H1 (cell line): ENCODE measurements at regions not wholly inside any gene's neighbourhood (a gene's known extent, or its start where the extent isn't known, plus 50 kb on each side); places are given as distances from the start of the nearest gene placed in this dataset.

ENCODE experiments used
- CTCF ChIA-PET: fragments of 300-600 bp; sonication (Branson Sonifier 250); formaldehyde crosslinking; loops from one replicate; lab custom pipeline; 2021; ENCODE audit not compliant: partially characterized antibody; lab: Charles Lee
- POLR2A ChIA-PET: fragments of 300-600 bp; sonication (Branson Sonifier 250); formaldehyde crosslinking; loops from one replicate; lab custom pipeline; 2021; ENCODE audit warnings: inconsistent platforms; ENCODE audit not compliant: partially characterized antibody; lab: Charles Lee
- DNase-seq, 2 experiments: peaks; one replicate each; pipeline versions ENCODE4 v3.0.0 to v3.0.0-alpha.2; 2010 to 2022; ENCODE audit warnings: low spot score in 2 of 2, low read depth in 1 of 2, mixed read lengths in 1 of 2
- FAIRE-seq: peaks from 2 replicates; lab custom pipeline; 2011; peaks lifted over from hg19 to GRCh38; lab: Jason Lieb, UNC
- H2AFZ ChIP-seq: 2 replicates; pipeline ENCODE4 v1.8.1; 2012; ENCODE audit warnings: low read length, inconsistent platforms
- H2AK5ac ChIP-seq: 2 replicates; pipeline ENCODE4 v1.6.1; 2013; ENCODE audit warnings: low read depth, low read length
- H2BK120ac ChIP-seq: replicated peaks from 2 replicates; pipeline ENCODE3; 2013; ENCODE audit warnings: low read depth, low read length, inconsistent platforms
- H2BK12ac ChIP-seq: 2 replicates; pipeline ENCODE4 v1.6.1; 2013; ENCODE audit warnings: low read depth, low read length
- H2BK15ac ChIP-seq: 2 replicates; pipeline ENCODE4 v1.6.1; 2013; ENCODE audit warnings: low read length
- H2BK20ac ChIP-seq: 2 replicates; pipeline ENCODE4 v1.6.1; 2013; ENCODE audit warnings: low read length
- H2BK5ac ChIP-seq: 2 replicates; pipeline ENCODE4 v1.6.1; 2013; ENCODE audit warnings: low read depth, low read length
- H3K14ac ChIP-seq: 2 replicates; pipeline ENCODE4 v1.6.1; 2013; ENCODE audit warnings: inconsistent platforms; ENCODE audit not compliant: insufficient read length
- H3K18ac ChIP-seq: 2 replicates; pipeline ENCODE4 v1.6.1; 2013; ENCODE audit warnings: low read length; ENCODE audit errors: extremely low read depth
- H3K23ac ChIP-seq: 2 replicates; pipeline ENCODE4 v1.6.1; 2013; ENCODE audit warnings: inconsistent platforms; ENCODE audit not compliant: insufficient read length
- H3K23me2 ChIP-seq: 2 replicates; pipeline ENCODE4 v1.6.1; 2013; ENCODE audit warnings: low read depth, low read length
- H3K27ac ChIP-seq: 2 replicates; pipeline ENCODE4 v1.6.1; 2011; ENCODE audit warnings: low read depth, low read length, inconsistent platforms
- H3K27me3 ChIP-seq, 4 experiments: replicated peaks in 1 of 4; 1 replicate in 1 of 4; 2 replicates in 3 of 4; pipeline versions ENCODE4 v1.6.1 to v1.8.1; 2011 to 2013; ENCODE audit warnings: low read length in 3 of 4, mild to moderate bottlenecking in 3 of 4, inconsistent platforms in 2 of 4, mixed read lengths in 2 of 4, moderate library complexity in 1 of 4; ENCODE audit not compliant: control insufficient read depth in 3 of 4, insufficient read depth in 3 of 4; ENCODE audit errors: extremely low read depth in 1 of 4
- H3K36me3 ChIP-seq, 4 experiments: 2 replicates each; pipeline versions ENCODE4 v1.6.1 to v1.8.1; 2011 to 2013; ENCODE audit warnings: mild to moderate bottlenecking in 4 of 4, low read length in 3 of 4, moderate library complexity in 2 of 4, control low read depth in 1 of 4, inconsistent platforms in 1 of 4; ENCODE audit not compliant: insufficient read depth in 4 of 4, control insufficient read depth in 2 of 4
- H3K4ac ChIP-seq: replicated peaks from 2 replicates; pipeline ENCODE3; 2013; ENCODE audit warnings: low read length, low read depth, mixed read lengths, inconsistent platforms; ENCODE audit not compliant: insufficient read length
- H3K4me1 ChIP-seq, 4 experiments: replicated peaks in 1 of 4; 1 replicate in 1 of 4; 2 replicates in 3 of 4; pipeline versions ENCODE4 v1.6.1 to v1.8.1; 2011 to 2013; ENCODE audit warnings: low read length in 3 of 4, inconsistent platforms in 2 of 4, mixed read lengths in 1 of 4; ENCODE audit not compliant: insufficient read depth in 4 of 4, control insufficient read depth in 3 of 4
- H3K4me2 ChIP-seq, 2 experiments: 2 replicates each; pipeline versions ENCODE4 v1.6.1 to v1.8.1; 2011 to 2013; ENCODE audit warnings: low read depth in 2 of 2, low read length in 2 of 2, control low read depth in 1 of 2, inconsistent platforms in 1 of 2, mild to moderate bottlenecking in 1 of 2; ENCODE audit not compliant: insufficient read depth in 1 of 2
- H3K4me3 ChIP-seq, 4 experiments: fragments of 200-600, 300-600 bp in 1 of 4; sonication (generic), shearing (Covaris generic), sonication (Bioruptor Twin) in 1 of 4; 2 replicates each; pipeline versions ENCODE4 v1.5.1 to v1.8.1; 2011 to 2016; ENCODE audit warnings: low read length in 4 of 4, low read depth in 3 of 4, control low read depth in 2 of 4, inconsistent platforms in 2 of 4, mild to moderate bottlenecking in 2 of 4, mixed read lengths in 1 of 4, moderate library complexity in 1 of 4; ENCODE audit not compliant: insufficient read depth in 2 of 4; ENCODE audit errors: extremely low read depth in 1 of 4
- H3K56ac ChIP-seq: replicated peaks from 2 replicates; pipeline ENCODE3; 2013; ENCODE audit warnings: low read depth, mild to moderate bottlenecking, mixed read lengths, low read length, inconsistent platforms; ENCODE audit not compliant: insufficient read length
- H3K79me1 ChIP-seq: 2 replicates; pipeline ENCODE4 v1.6.1; 2013; ENCODE audit warnings: low read depth, low read length, control low read depth
- H3K79me2 ChIP-seq, 2 experiments: 2 replicates each; pipeline versions ENCODE4 v1.6.1 to v1.8.1; 2012 to 2013; ENCODE audit warnings: low read length in 2 of 2, mild to moderate bottlenecking in 2 of 2, inconsistent platforms in 1 of 2; ENCODE audit not compliant: insufficient read depth in 2 of 2, control insufficient read depth in 1 of 2
- H3K9ac ChIP-seq, 4 experiments: replicated peaks in 1 of 4; 1 replicate in 1 of 4; 2 replicates in 3 of 4; pipeline versions ENCODE4 v1.6.1 to v1.8.1; 2011 to 2013; ENCODE audit warnings: low read depth in 3 of 4, low read length in 3 of 4, control low read depth in 2 of 4, mild to moderate bottlenecking in 2 of 4, moderate library complexity in 2 of 4, inconsistent platforms in 1 of 4; ENCODE audit errors: extremely low read depth in 1 of 4
- H3K9me3 ChIP-seq, 2 experiments: 2 replicates each; pipeline versions ENCODE4 v1.6.1 to v1.8.1; 2012 to 2013; ENCODE audit warnings: mild to moderate bottlenecking in 2 of 2, moderate library complexity in 2 of 2, control low read depth in 1 of 2, inconsistent platforms in 1 of 2, low read depth in 1 of 2, low read length in 1 of 2, mixed read lengths in 1 of 2; ENCODE audit not compliant: insufficient read depth in 2 of 2
- H4K20me1 ChIP-seq, 2 experiments: replicated peaks in 1 of 2; 2 replicates each; pipeline versions ENCODE3 to v1.8.1; 2011 to 2013; ENCODE audit warnings: inconsistent platforms in 2 of 2, low read length in 2 of 2, mild to moderate bottlenecking in 1 of 2; ENCODE audit not compliant: insufficient read depth in 2 of 2, control insufficient read depth in 1 of 2
- H4K5ac ChIP-seq: 2 replicates; pipeline ENCODE4 v1.6.1; 2013; ENCODE audit warnings: low read length, low read depth, mixed read lengths, inconsistent platforms; ENCODE audit not compliant: insufficient read length
- H4K8ac ChIP-seq: 2 replicates; pipeline ENCODE4 v1.8.0; 2013; ENCODE audit warnings: mild to moderate bottlenecking, moderate library complexity, low read length, inconsistent platforms; ENCODE audit not compliant: insufficient read depth; ENCODE audit errors: extremely low read depth
- H4K91ac ChIP-seq: replicated peaks from 2 replicates; pipeline ENCODE3; 2013; ENCODE audit warnings: low read length, mixed read lengths, inconsistent platforms; ENCODE audit not compliant: insufficient read length
- CBX5 ChIP-seq: fragments of 300-800, 300-1000 bp; sonication (generic); IDR thresholded peaks from 2 replicates; pipeline ENCODE4 v1.7.1; 2016; ENCODE audit warnings: antibody characterized with exemption, low read length, low read depth
- CREB1 ChIP-seq: IDR thresholded peaks from 2 replicates; pipeline ENCODE4 v1.6.1; 2012; ENCODE audit warnings: inconsistent platforms
- CTBP2 ChIP-seq: IDR thresholded peaks from 2 replicates; pipeline ENCODE4 v1.7.0; 2011; ENCODE audit warnings: borderline replicate concordance, mild to moderate bottlenecking, moderate library complexity, mixed read lengths, low read length; ENCODE audit not compliant: insufficient read depth, insufficient read length
- RAD21 ChIP-seq, 2 experiments: IDR thresholded peaks in 1 of 2; conservative IDR thresholded peaks in 1 of 2; 2 replicates each; pipeline ENCODE4 v1.6.1; 2011; ENCODE audit warnings: low read depth in 2 of 2, low read length in 2 of 2, improper control_type of control experiment in 1 of 2, inconsistent platforms in 1 of 2, mild to moderate bottlenecking in 1 of 2, moderate library complexity in 1 of 2
- SP1 ChIP-seq: IDR thresholded peaks from 2 replicates; pipeline ENCODE4 v1.6.1; 2011; ENCODE audit warnings: low read depth, low read length
- TAF1 ChIP-seq: IDR thresholded peaks from 2 replicates; pipeline ENCODE4 v1.6.1; 2011; ENCODE audit warnings: mild to moderate bottlenecking, low read depth, low read length
- WGBS, 2 experiments: shearing (Covaris generic) in 1 of 2; methylation state at CpG; one replicate each; pipeline versions ENCODE4 v1.1.6 to v1.1.7; 2013 to 2015; ENCODE audit warnings: low lambda C conversion rate in 2 of 2, mixed read lengths in 2 of 2, inconsistent platforms in 1 of 2, low coverage in 1 of 2, missing lambda C conversion rate in 1 of 2; ENCODE audit not compliant: insufficient replicate concordance in 2 of 2, insufficient coverage in 1 of 2, insufficient read length in 1 of 2; ENCODE audit errors: extremely low coverage in 1 of 2, missing lambda C conversion rate in 1 of 2; 5-methylcytosine and 5-hydroxymethylcytosine counted together
- TF ChIP-seq, protein P1 (sequence below): IDR thresholded peaks from 2 replicates; pipeline ENCODE4 v1.6.1; 2012; ENCODE audit warnings: inconsistent platforms
- TF ChIP-seq, protein P2 (sequence below), 3 experiments: IDR thresholded peaks; 1 replicate in 2 of 3; 2 replicates in 1 of 3; pipeline versions ENCODE4 v1.5.1 to v1.6.1; 2011; ENCODE audit warnings: low read length in 3 of 3, mild to moderate bottlenecking in 3 of 3, inconsistent platforms in 2 of 3, low read depth in 1 of 3, moderate library complexity in 1 of 3; ENCODE audit not compliant: insufficient read depth in 1 of 3; ENCODE audit errors: control extremely low read depth in 1 of 3

DNA sequence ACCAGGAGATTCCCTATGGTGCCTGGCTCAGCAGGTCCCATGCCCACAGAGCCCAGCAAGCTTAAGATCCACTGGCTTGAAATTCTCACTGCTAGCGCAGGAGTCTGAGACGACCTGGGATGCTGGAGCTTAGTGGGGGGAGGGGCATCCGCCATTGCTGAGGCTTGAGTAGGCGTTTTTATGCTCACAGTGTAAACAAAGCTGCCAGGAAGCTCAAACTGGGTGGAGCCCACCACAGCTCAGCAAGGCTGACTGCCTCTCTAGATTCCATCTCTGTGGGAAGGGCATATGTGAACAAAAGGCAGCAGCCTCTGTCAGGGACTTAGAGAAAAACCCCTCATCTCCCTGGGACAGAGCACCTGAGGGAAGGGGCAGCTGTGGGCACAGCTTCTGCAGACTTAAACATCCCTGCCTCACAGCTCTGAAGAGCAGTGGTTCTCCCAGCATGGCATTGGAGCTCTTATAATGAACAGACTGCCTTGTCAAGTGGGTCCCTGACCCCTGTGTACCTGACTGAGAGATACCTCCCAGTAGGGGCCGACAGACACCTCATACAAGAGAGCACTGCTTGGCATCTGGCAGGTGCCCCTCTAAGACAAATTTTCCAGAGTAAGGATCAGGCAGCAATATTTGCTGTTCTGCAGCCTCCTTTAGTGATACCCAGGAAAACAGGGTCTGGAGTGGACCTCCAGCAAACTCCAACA is 231.5 kb upstream of the SETMAR start:
- Histone ChIP-seq H2BK15ac (peak overlapping the region; percentile 25; the same call in 1 of the 2 replicates), H2AFZ (peak overlapping the region; percentile 100), H3K4me3 (peak overlapping the region in 1 of 4 experiments; percentile 30; a peak in 2 of 8 replicates), H2BK5ac (peak overlapping the region; percentile 77), H3K9ac (peak overlapping the region in 1 of 4 experiments; percentile 37; a peak in 3 of 7 replicates), H3K27me3 (no peaks in the 10 kb centered on the region), H3K9me3 (no peaks in the 10 kb centered on the region), H4K91ac (no peak overlapping the region), H3K4ac (no peak overlapping the region), H3K4me1 (peaks cover 0 to 8% (median 4%) of the 10 kb centered on the region in 4 experiments; a peak in 6 of 7 replicates), H3K27ac (peak overlapping the region; percentile 47; the same call in 1 of the 2 replicates), H4K8ac (peak overlapping the region; percentile 73; the same call in 1 of the 2 replicates), H2BK20ac (0 out of 2 replicates have a peak overlapping the region, but pooled peaks have one; percentile 11), H3K18ac (peak overlapping the region; percentile 55; the same call in 1 of the 2 replicates), H3K14ac (no peak overlapping the region), H3K79me2 (no peaks in the 10 kb centered on the region), H4K5ac (peak overlapping the region; percentile 75), H2AK5ac (no peak overlapping the region), H3K4me2 (peak overlapping the region; percentile 57 to 60), H4K20me1 (no peaks in the 10 kb centered on the region), H2BK120ac (peak overlapping the region; percentile 79), H2BK12ac (peak overlapping the region; percentile 99), H3K23me2 (no peaks in the 10 kb centered on the region), H3K23ac (no peak overlapping the region), H3K56ac (no peak overlapping the region), H3K79me1 (no peaks in the 10 kb centered on the region), H3K36me3 (no peaks in the 10 kb centered on the region)
- CTCF ChIA-PET, result interaction anchor here (0.7 to 1.9 kb wide), 11 partner anchors 10 to 901 kb away, joined by 3 to 8 read pairs (median 3); no protein-coding TSS in a partner anchor
- FAIRE-seq (peak; percentile 50), DNase-seq (peak; percentile 38 to 72)
- 26% methylated on average over 4 of the region's 5 CpGs; no CpG with 5 or more reads in 1 of the 2 experiments for WGBS, 2 experiments
- POLR2A ChIA-PET, result interaction anchor here (1.1 to 1.5 kb wide), 2 partner anchors 11 to 20 kb away, joined by 3 to 4 read pairs; no protein-coding TSS in a partner anchor
- TF ChIP-seq CBX5, result no peak
- TF ChIP-seq, protein P1, sequence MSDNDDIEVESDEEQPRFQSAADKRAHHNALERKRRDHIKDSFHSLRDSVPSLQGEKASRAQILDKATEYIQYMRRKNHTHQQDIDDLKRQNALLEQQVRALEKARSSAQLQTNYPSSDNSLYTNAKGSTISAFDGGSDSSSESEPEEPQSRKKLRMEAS, result no peak
- TF ChIP-seq TAF1, result peak; percentile 23; the same call in 1 of the 2 replicates
- TF ChIP-seq RAD21 (IDR thresholded peaks at IDR 0.05 in 1 of 2, conservative IDR thresholded peaks at IDR 0.05 in 1 of 2; ENCODE audit: low read depth in 2 of 2, low read length in 2 of 2), result peak in 1 of 2 experiments; percentile 12; a peak in 2 of 4 replicates
- TF ChIP-seq CTBP2, result no peak
- TF ChIP-seq, protein P2, sequence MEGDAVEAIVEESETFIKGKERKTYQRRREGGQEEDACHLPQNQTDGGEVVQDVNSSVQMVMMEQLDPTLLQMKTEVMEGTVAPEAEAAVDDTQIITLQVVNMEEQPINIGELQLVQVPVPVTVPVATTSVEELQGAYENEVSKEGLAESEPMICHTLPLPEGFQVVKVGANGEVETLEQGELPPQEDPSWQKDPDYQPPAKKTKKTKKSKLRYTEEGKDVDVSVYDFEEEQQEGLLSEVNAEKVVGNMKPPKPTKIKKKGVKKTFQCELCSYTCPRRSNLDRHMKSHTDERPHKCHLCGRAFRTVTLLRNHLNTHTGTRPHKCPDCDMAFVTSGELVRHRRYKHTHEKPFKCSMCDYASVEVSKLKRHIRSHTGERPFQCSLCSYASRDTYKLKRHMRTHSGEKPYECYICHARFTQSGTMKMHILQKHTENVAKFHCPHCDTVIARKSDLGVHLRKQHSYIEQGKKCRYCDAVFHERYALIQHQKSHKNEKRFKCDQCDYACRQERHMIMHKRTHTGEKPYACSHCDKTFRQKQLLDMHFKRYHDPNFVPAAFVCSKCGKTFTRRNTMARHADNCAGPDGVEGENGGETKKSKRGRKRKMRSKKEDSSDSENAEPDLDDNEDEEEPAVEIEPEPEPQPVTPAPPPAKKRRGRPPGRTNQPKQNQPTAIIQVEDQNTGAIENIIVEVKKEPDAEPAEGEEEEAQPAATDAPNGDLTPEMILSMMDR (IDR thresholded peaks at IDR 0.05; ENCODE audit: control extremely low read depth in 1 of 3, insufficient read depth in 1 of 3, low read depth in 1 of 3, low read length in 3 of 3), result peak in 1 of 3 experiments; percentile 8; a peak in 2 of 4 replicates
- peak; percentile 37; the same call in 1 of the 2 replicates for TF ChIP-seq CREB1
- TF ChIP-seq SP1, result peak; percentile 49; the same call in 1 of the 2 replicates
